ENCODE measurements at regions not wholly inside any gene's neighbourhood (a gene's known extent, or its start where the extent isn't known, plus 50 kb on each side); places are given as distances from the start of the nearest gene placed in this dataset.

- TF ChIP-seq REST (IDR thresholded peaks at IDR 0.05; ENCODE audit: insufficient read depth in 1 of 2, low read depth in 2 of 2, low read length in 1 of 2) (no peak), CTCF (IDR thresholded peaks at IDR 0.05) (no peak), TCF7L2 (IDR thresholded peaks at IDR 0.05; ENCODE audit: low read depth, low read length) (no peak), POLR2AphosphoS5 (IDR thresholded peaks at IDR 0.05; ENCODE audit: low read depth, low read length) (no peak)
Observed at GRCh38 chr11:121814296-121814695, 301.7 kb downstream of the BLID start.

Data from Panc1 (cell line).